GM18517 (cell line): ENCODE measurements at regions not wholly inside any gene's neighbourhood (a gene's known extent, or its start where the extent isn't known, plus 50 kb on each side); places are given as distances from the start of the nearest gene placed in this dataset.
"Not testable (repeated sequence)": the region's sequence is repeated elsewhere in the genome, so short reads cannot be mapped to it uniquely, and the experiment has no call there.

ENCODE experiments used
- ATAC-seq: cut with Tn5 transposase; IDR thresholded peaks from one replicate; pipeline ENCODE4 v1.9.1; 2021; ENCODE audit warnings: mild to moderate bottlenecking, moderate library complexity; ENCODE audit not compliant: unreplicated experiment

GRCh38 chr1:195294911-195295310 lies 1313.3 kb downstream of the KCNT2 start:
- ATAC-seq = no peak

GRCh38 chr1:195278644-195279043 lies 1329.6 kb downstream of the KCNT2 start:
- peak; percentile 62 for ATAC-seq

GRCh38 chr1:195275710-195276109 lies 1332.5 kb downstream of the KCNT2 start:
- ATAC-seq = no peak

- no peak for ATAC-seq
Observed at GRCh38 chr1:195251900-195252299, 1356.3 kb downstream of the KCNT2 start.

GRCh38 chr1:195243492-195243891 lies 1364.7 kb downstream of the KCNT2 start:
- ATAC-seq = no peak

- no peak for ATAC-seq
Observed at GRCh38 chr1:195241066-195241465, 1367.2 kb downstream of the KCNT2 start.

GRCh38 chr1:195238313-195238712 lies 1369.9 kb downstream of the KCNT2 start:
- ATAC-seq = no peak

GRCh38 chr1:195236991-195237889 lies 1371.0 kb downstream of the KCNT2 start:
- no peak for ATAC-seq

- ATAC-seq = no peak
Observed at GRCh38 chr1:195218428-195219212, 1389.6 kb downstream of the KCNT2 start.

- ATAC-seq = no peak
Observed at GRCh38 chr1:195202241-195202640, 1406.0 kb downstream of the KCNT2 start.

- no peak for ATAC-seq
Observed at GRCh38 chr1:195200772-195201171, 1407.5 kb downstream of the KCNT2 start.

- ATAC-seq = no peak
Observed at GRCh38 chr1:195197116-195197515, 1411.1 kb downstream of the KCNT2 start.

- peak; percentile 99 for ATAC-seq
Observed at GRCh38 chr1:195195423-195196057, 1412.7 kb downstream of the KCNT2 start.

- ATAC-seq = no peak
Observed at GRCh38 chr1:195193134-195193533, 1415.1 kb downstream of the KCNT2 start.

GRCh38 chr1:195188821-195189220 lies 1419.4 kb downstream of the KCNT2 start:
- ATAC-seq = no peak

GRCh38 chr1:195186544-195186943 lies 1421.7 kb downstream of the KCNT2 start:
- no peak for ATAC-seq

- no peak for ATAC-seq
Observed at GRCh38 chr1:195185736-195186135, 1422.5 kb downstream of the KCNT2 start.

GRCh38 chr1:195185321-195185720 lies 1422.9 kb downstream of the KCNT2 start:
- ATAC-seq = no peak

- ATAC-seq = peak; percentile 70
Observed at GRCh38 chr1:195173753-195174152, 1434.5 kb downstream of the KCNT2 start.

GRCh38 chr1:195159795-195160194 lies 1448.4 kb downstream of the KCNT2 start:
- ATAC-seq = not testable (repeated sequence)

GRCh38 chr1:195158091-195158490 lies 1450.1 kb downstream of the KCNT2 start:
- ATAC-seq = no peak
